ENCODE measurements at regions not wholly inside any gene's neighbourhood (a gene's known extent, or its start where the extent isn't known, plus 50 kb on each side); places are given as distances from the start of the nearest gene placed in this dataset.
"Not testable (repeated sequence)": the region's sequence is repeated elsewhere in the genome, so short reads cannot be mapped to it uniquely, and the experiment has no call there.

GRCh38 chr16:55988850-55989568 is 113.8 kb upstream of the CES5A start:
- H3K4me3 Mint-ChIP-seq; H3K27ac Mint-ChIP-seq; H3K36me3 Mint-ChIP-seq (ENCODE audit: insufficient read depth); H3K9me3 Mint-ChIP-seq; H3K4me1 Mint-ChIP-seq (ENCODE audit: low read depth in 2 of 2); ATAC-seq (replicated peaks); DNase-seq: not testable (repeated sequence)
- H3K27me3 Mint-ChIP-seq: peaks cover 38 to 73% of the 10 kb centered on the region in 2 donors

- Mint-ChIP-seq H3K36me3 (ENCODE audit: insufficient read depth) (no peaks in the 10 kb centered on the region), H3K27me3 (peaks cover 32 to 68% of the 10 kb centered on the region in 2 donors), H3K9me3 (no peaks in the 10 kb centered on the region), H3K27ac (no peak overlapping the region), H3K4me1 (ENCODE audit: low read depth in 2 of 2) (no peaks in the 10 kb centered on the region), H3K4me3 (no peak overlapping the region)
- no peak for DNase-seq
- no peak for ATAC-seq (replicated peaks)
Measured at GRCh38 chr16:55988013-55988412, 112.8 kb upstream of the CES5A start.

- no peak for DNase-seq
- H3K27me3 Mint-ChIP-seq: peaks cover 25 to 30% of the 10 kb centered on the region in 2 donors
- no peak overlapping the region for H3K27ac Mint-ChIP-seq
- no peak for ATAC-seq (replicated peaks)
- no peaks in the 10 kb centered on the region for H3K4me1 Mint-ChIP-seq (ENCODE audit: low read depth in 2 of 2)
- H3K9me3 Mint-ChIP-seq: no peaks in the 10 kb centered on the region
- H3K36me3 Mint-ChIP-seq (ENCODE audit: insufficient read depth): no peaks in the 10 kb centered on the region
- H3K4me3 Mint-ChIP-seq: no peak overlapping the region
Measured at GRCh38 chr16:55982597-55982996, 107.4 kb upstream of the CES5A start.

GRCh38 chr16:55981557-55981956 is 106.4 kb upstream of the CES5A start:
- H3K27ac Mint-ChIP-seq: no peak overlapping the region
- DNase-seq (no peak), ATAC-seq (replicated peaks) (no peak)
- no peaks in the 10 kb centered on the region for H3K36me3 Mint-ChIP-seq (ENCODE audit: insufficient read depth)
- H3K4me1 Mint-ChIP-seq (ENCODE audit: low read depth in 2 of 2): no peaks in the 10 kb centered on the region
- no peaks in the 10 kb centered on the region for H3K9me3 Mint-ChIP-seq
- H3K27me3 Mint-ChIP-seq: peaks cover 20 to 27% of the 10 kb centered on the region in 2 donors
- H3K4me3 Mint-ChIP-seq: no peak overlapping the region

- Mint-ChIP-seq H3K36me3 (ENCODE audit: insufficient read depth) (no peaks in the 10 kb centered on the region), H3K4me3 (no peak overlapping the region), H3K9me3 (no peaks in the 10 kb centered on the region), H3K27me3 (peaks cover 17 to 21% of the 10 kb centered on the region in 2 donors), H3K27ac (no peak overlapping the region), H3K4me1 (ENCODE audit: low read depth in 2 of 2) (no peaks in the 10 kb centered on the region)
- DNase-seq (no peak), ATAC-seq (replicated peaks) (no peak)
Measured at GRCh38 chr16:55976815-55977214, 101.6 kb upstream of the CES5A start.

GRCh38 chr16:55971447-55971846 is 96.3 kb upstream of the CES5A start:
- no peaks in the 10 kb centered on the region for H3K9me3 Mint-ChIP-seq
- no peaks in the 10 kb centered on the region for H3K4me1 Mint-ChIP-seq (ENCODE audit: low read depth in 2 of 2)
- H3K27me3 Mint-ChIP-seq: peaks cover 20 to 31% of the 10 kb centered on the region in 2 donors
- ATAC-seq (replicated peaks) (no peak), DNase-seq (no peak)
- no peaks in the 10 kb centered on the region for H3K36me3 Mint-ChIP-seq (ENCODE audit: insufficient read depth)
- no peak overlapping the region for H3K4me3 Mint-ChIP-seq
- no peak overlapping the region for H3K27ac Mint-ChIP-seq

- Mint-ChIP-seq H3K27ac (no peak overlapping the region), H3K4me1 (ENCODE audit: low read depth in 2 of 2) (no peaks in the 10 kb centered on the region), H3K36me3 (ENCODE audit: insufficient read depth) (no peaks in the 10 kb centered on the region), H3K4me3 (no peak overlapping the region), H3K9me3 (no peaks in the 10 kb centered on the region), H3K27me3 (peaks cover 21 to 46% of the 10 kb centered on the region in 2 donors)
- no peak for DNase-seq
- ATAC-seq (replicated peaks): no peak
Measured at GRCh38 chr16:55968221-55968620, 93.0 kb upstream of the CES5A start.

GRCh38 chr16:55964923-55965475 is 89.8 kb upstream of the CES5A start:
- no peak overlapping the region for H3K27ac Mint-ChIP-seq
- ATAC-seq (replicated peaks) (no peak), DNase-seq (no peak)
- no peaks in the 10 kb centered on the region for H3K36me3 Mint-ChIP-seq (ENCODE audit: insufficient read depth)
- no peaks in the 10 kb centered on the region for H3K9me3 Mint-ChIP-seq
- no peaks in the 10 kb centered on the region for H3K4me1 Mint-ChIP-seq (ENCODE audit: low read depth in 2 of 2)
- H3K27me3 Mint-ChIP-seq: peaks cover 29 to 51% of the 10 kb centered on the region in 2 donors
- H3K4me3 Mint-ChIP-seq: no peak overlapping the region

- H3K27ac Mint-ChIP-seq: no peak overlapping the region
- peaks cover 24 to 28% of the 10 kb centered on the region in 2 donors for H3K27me3 Mint-ChIP-seq
- H3K9me3 Mint-ChIP-seq: no peaks in the 10 kb centered on the region
Measured at GRCh38 chr16:55955845-55956244, 80.7 kb upstream of the CES5A start.

GRCh38 chr16:55955424-55955823 is 80.3 kb upstream of the CES5A start:
- DNase-seq (no peak), ATAC-seq (replicated peaks) (no peak)
- Mint-ChIP-seq H3K27ac (no peak overlapping the region), H3K27me3 (peaks cover 27 to 31% of the 10 kb centered on the region in 2 donors), H3K4me3 (no peak overlapping the region), H3K9me3 (no peaks in the 10 kb centered on the region), H3K4me1 (ENCODE audit: low read depth in 2 of 2) (peaks cover 0 to 1% of the 10 kb centered on the region in 2 donors), H3K36me3 (ENCODE audit: insufficient read depth) (no peaks in the 10 kb centered on the region)

More at GRCh38 chr16:55955845-55956244, 80.7 kb upstream of the CES5A start:
- Mint-ChIP-seq H3K4me1 (ENCODE audit: low read depth in 2 of 2) (peaks cover 0 to 1% of the 10 kb centered on the region in 2 donors), H3K36me3 (ENCODE audit: insufficient read depth) (no peaks in the 10 kb centered on the region), H3K4me3 (no peak overlapping the region)
- ATAC-seq (replicated peaks) (no peak), DNase-seq (no peak)

GRCh38 chr16:55954906-55955305 is 79.7 kb upstream of the CES5A start:
- Mint-ChIP-seq H3K9me3 (no peaks in the 10 kb centered on the region), H3K4me1 (ENCODE audit: low read depth in 2 of 2) (peaks cover 0 to 1% of the 10 kb centered on the region in 2 donors), H3K27me3 (peaks cover 32 to 36% of the 10 kb centered on the region in 2 donors), H3K4me3 (no peak overlapping the region), H3K36me3 (ENCODE audit: insufficient read depth) (no peaks in the 10 kb centered on the region), H3K27ac (no peak overlapping the region)
- DNase-seq (no peak), ATAC-seq (replicated peaks) (no peak)

- Mint-ChIP-seq H3K4me1 (ENCODE audit: low read depth in 2 of 2) (no peaks in the 10 kb centered on the region), H3K27me3 (peaks cover 51 to 60% of the 10 kb centered on the region in 2 donors), H3K4me3 (no peak overlapping the region), H3K9me3 (no peaks in the 10 kb centered on the region), H3K27ac (no peak overlapping the region), H3K36me3 (ENCODE audit: insufficient read depth) (no peaks in the 10 kb centered on the region)
- DNase-seq: no peak
- ATAC-seq (replicated peaks): no peak
Measured at GRCh38 chr16:55949518-55949917, 74.3 kb upstream of the CES5A start.

GRCh38 chr16:55948230-55948629 is 73.1 kb upstream of the CES5A start:
- ATAC-seq (replicated peaks) (no peak), DNase-seq (no peak)
- no peaks in the 10 kb centered on the region for H3K36me3 Mint-ChIP-seq (ENCODE audit: insufficient read depth)
- peaks cover 47 to 66% of the 10 kb centered on the region in 2 donors for H3K27me3 Mint-ChIP-seq
- no peaks in the 10 kb centered on the region for H3K4me1 Mint-ChIP-seq (ENCODE audit: low read depth in 2 of 2)
- H3K9me3 Mint-ChIP-seq: no peaks in the 10 kb centered on the region
- no peak overlapping the region for H3K4me3 Mint-ChIP-seq
- H3K27ac Mint-ChIP-seq: no peak overlapping the region

- no peak for DNase-seq
- Mint-ChIP-seq H3K27me3 (peaks cover 47 to 66% of the 10 kb centered on the region in 2 donors), H3K36me3 (ENCODE audit: insufficient read depth) (no peaks in the 10 kb centered on the region), H3K9me3 (no peaks in the 10 kb centered on the region), H3K4me1 (ENCODE audit: low read depth in 2 of 2) (no peaks in the 10 kb centered on the region), H3K4me3 (no peak overlapping the region), H3K27ac (no peak overlapping the region)
- ATAC-seq (replicated peaks): no peak
Measured at GRCh38 chr16:55947366-55947765, 72.2 kb upstream of the CES5A start.

Data from effector memory CD8-positive, alpha-beta T cell (primary cell).